GM18873 (cell line): ENCODE measurements at regions not wholly inside any gene's neighbourhood (a gene's known extent, or its start where the extent isn't known, plus 50 kb on each side); places are given as distances from the start of the nearest gene placed in this dataset.
"Not testable (repeated sequence)": the region's sequence is repeated elsewhere in the genome, so short reads cannot be mapped to it uniquely, and the experiment has no call there.

Experiments used
- ATAC-seq: cut with Tn5 transposase; IDR thresholded peaks from one replicate; pipeline ENCODE4 v1.9.1; 2021; ENCODE audit warnings: mild to moderate bottlenecking, moderate library complexity, moderate number of reproducible peaks; ENCODE audit not compliant: unreplicated experiment, low FRiP score

- ATAC-seq: no peak
Measured at GRCh38 chr14:85124631-85125290, 405.2 kb upstream of the FLRT2 start.

- no peak for ATAC-seq
Measured at GRCh38 chr14:85125291-85125670, 404.7 kb upstream of the FLRT2 start.

- no peak for ATAC-seq
Measured at GRCh38 chr14:85129921-85130320, 400.0 kb upstream of the FLRT2 start.

- no peak for ATAC-seq
Measured at GRCh38 chr14:85131226-85131922, 398.6 kb upstream of the FLRT2 start.

GRCh38 chr14:85142982-85143381 lies 387.0 kb upstream of the FLRT2 start:
- ATAC-seq: no peak

GRCh38 chr14:85146779-85147178 lies 383.2 kb upstream of the FLRT2 start:
- no peak for ATAC-seq

GRCh38 chr14:85150166-85150565 lies 379.8 kb upstream of the FLRT2 start:
- no peak for ATAC-seq

GRCh38 chr14:85154714-85155113 lies 375.2 kb upstream of the FLRT2 start:
- no peak for ATAC-seq

- no peak for ATAC-seq
Measured at GRCh38 chr14:85156319-85156718, 373.6 kb upstream of the FLRT2 start.

GRCh38 chr14:85159726-85160125 lies 370.2 kb upstream of the FLRT2 start:
- no peak for ATAC-seq

GRCh38 chr14:85165094-85165493 lies 364.9 kb upstream of the FLRT2 start:
- no peak for ATAC-seq

- no peak for ATAC-seq
Measured at GRCh38 chr14:85169381-85169780, 360.6 kb upstream of the FLRT2 start.

- ATAC-seq: no peak
Measured at GRCh38 chr14:85172290-85172689, 357.7 kb upstream of the FLRT2 start.

- ATAC-seq: no peak
Measured at GRCh38 chr14:85172889-85173477, 357.0 kb upstream of the FLRT2 start.

GRCh38 chr14:85175556-85175955 lies 354.4 kb upstream of the FLRT2 start:
- ATAC-seq: no peak

GRCh38 chr14:85178864-85179263 lies 351.1 kb upstream of the FLRT2 start:
- no peak for ATAC-seq

- ATAC-seq: no peak
Measured at GRCh38 chr14:85180876-85181275, 349.1 kb upstream of the FLRT2 start.

GRCh38 chr14:85182282-85182681 lies 347.7 kb upstream of the FLRT2 start:
- ATAC-seq: no peak

GRCh38 chr14:85186082-85186481 lies 343.9 kb upstream of the FLRT2 start:
- ATAC-seq: no peak

GRCh38 chr14:85187521-85187920 lies 342.4 kb upstream of the FLRT2 start:
- ATAC-seq: no peak

- no peak for ATAC-seq
Measured at GRCh38 chr14:85188836-85189235, 341.1 kb upstream of the FLRT2 start.

- not testable (repeated sequence) for ATAC-seq
Measured at GRCh38 chr14:85189253-85189652, 340.7 kb upstream of the FLRT2 start.
